Kidney epithelial cell (primary cell): ENCODE measurements at regions not wholly inside any gene's neighbourhood (a gene's known extent, or its start where the extent isn't known, plus 50 kb on each side); places are given as distances from the start of the nearest gene placed in this dataset.
"Not testable (repeated sequence)": the region's sequence is repeated elsewhere in the genome, so short reads cannot be mapped to it uniquely, and the experiment has no call there.

ENCODE experiments used
- DNase-seq: peaks from one replicate; pipeline ENCODE4 v3.0.0-alpha.2; 2010; ENCODE audit warnings: low read depth
- H3K27me3 ChIP-seq: 2 replicates; pipeline ENCODE4 v1.6.0; 2011; ENCODE audit warnings: low read length; ENCODE audit not compliant: control insufficient read depth, insufficient read depth
- H3K36me3 ChIP-seq: 2 replicates; pipeline ENCODE4 v1.5.1; 2011; ENCODE audit warnings: low read length; ENCODE audit not compliant: control insufficient read depth, insufficient read depth
- H3K4me3 ChIP-seq: 2 replicates; pipeline ENCODE4 v1.5.1; 2011; ENCODE audit warnings: low read depth, mild to moderate bottlenecking, control low read depth, low read length
- CTCF ChIP-seq: IDR thresholded peaks from 2 replicates; pipeline ENCODE4 v1.5.1; 2011; ENCODE audit warnings: mild to moderate bottlenecking, moderate library complexity, low read length, control low read depth, inconsistent platforms; ENCODE audit not compliant: insufficient read depth, poor library complexity, severe bottlenecking

GRCh38 chr22:22818202-22818538 lies 69.4 kb upstream of the IGLL5 start:
- TF ChIP-seq CTCF, result no peak
- H3K27me3 ChIP-seq, result peaks cover 4% of the 10 kb centered on the region
- no peak for DNase-seq
- H3K4me3 ChIP-seq, result no peak overlapping the region
- no peaks in the 10 kb centered on the region for H3K36me3 ChIP-seq

- Histone ChIP-seq H3K27me3 (peaks cover 4% of the 10 kb centered on the region), H3K4me3 (no peak overlapping the region), H3K36me3 (no peaks in the 10 kb centered on the region)
- TF ChIP-seq CTCF, result no peak
- DNase-seq, result no peak
These were observed 68.5 kb upstream of the IGLL5 start for GRCh38 chr22:22818861-22819855.

- TF ChIP-seq CTCF, result no peak
- H3K4me3 ChIP-seq, result no peak overlapping the region
- DNase-seq, result no peak
- H3K36me3 ChIP-seq, result no peaks in the 10 kb centered on the region
- H3K27me3 ChIP-seq, result peaks cover 4% of the 10 kb centered on the region
These were observed 67.5 kb upstream of the IGLL5 start for GRCh38 chr22:22820076-22820475.

- DNase-seq, result no peak
- Histone ChIP-seq H3K27me3 (peaks cover 4% of the 10 kb centered on the region), H3K36me3 (no peaks in the 10 kb centered on the region), H3K4me3 (no peak overlapping the region)
- no peak for TF ChIP-seq CTCF
These were observed 67.0 kb upstream of the IGLL5 start for GRCh38 chr22:22820626-22821025.

GRCh38 chr22:22821340-22821739 lies 66.3 kb upstream of the IGLL5 start:
- Histone ChIP-seq H3K36me3 (no peaks in the 10 kb centered on the region), H3K4me3 (no peak overlapping the region), H3K27me3 (peaks cover 4% of the 10 kb centered on the region)
- no peak for TF ChIP-seq CTCF
- DNase-seq, result no peak

GRCh38 chr22:22822106-22822505 lies 65.5 kb upstream of the IGLL5 start:
- Histone ChIP-seq H3K4me3 (no peak overlapping the region), H3K36me3 (no peaks in the 10 kb centered on the region), H3K27me3 (peaks cover 2% of the 10 kb centered on the region)
- TF ChIP-seq CTCF, result no peak
- DNase-seq, result no peak

GRCh38 chr22:22822553-22822952 lies 65.1 kb upstream of the IGLL5 start:
- H3K4me3 ChIP-seq, H3K27me3 ChIP-seq, H3K36me3 ChIP-seq, DNase-seq: not testable (repeated sequence)
